ENCODE measurements at regions not wholly inside any gene's neighbourhood (a gene's known extent, or its start where the extent isn't known, plus 50 kb on each side); places are given as distances from the start of the nearest gene placed in this dataset.

- ATAC-seq (ENCODE audit: low read depth), result no peak
These were observed 195.5 kb upstream of the CTAGE1 start for GRCh38 chr18:22613058-22613690.

GRCh38 chr18:22613788-22614187 is 196.1 kb upstream of the CTAGE1 start:
- no peak for DNase-seq (ENCODE audit: low spot score in 2 of 2)

More at GRCh38 chr18:22613058-22613690, 195.5 kb upstream of the CTAGE1 start:
- Mint-ChIP-seq H3K36me3 (peaks cover 1% of the 10 kb centered on the region), H3K9me3 (peaks cover 5% of the 10 kb centered on the region), H3K27me3 (peaks cover 4% of the 10 kb centered on the region), H3K27ac (no peak overlapping the region), H3K4me1 (no peaks in the 10 kb centered on the region), H3K4me3 (no peak overlapping the region)
- no peak for DNase-seq (ENCODE audit: low spot score in 2 of 2)

DNA sequence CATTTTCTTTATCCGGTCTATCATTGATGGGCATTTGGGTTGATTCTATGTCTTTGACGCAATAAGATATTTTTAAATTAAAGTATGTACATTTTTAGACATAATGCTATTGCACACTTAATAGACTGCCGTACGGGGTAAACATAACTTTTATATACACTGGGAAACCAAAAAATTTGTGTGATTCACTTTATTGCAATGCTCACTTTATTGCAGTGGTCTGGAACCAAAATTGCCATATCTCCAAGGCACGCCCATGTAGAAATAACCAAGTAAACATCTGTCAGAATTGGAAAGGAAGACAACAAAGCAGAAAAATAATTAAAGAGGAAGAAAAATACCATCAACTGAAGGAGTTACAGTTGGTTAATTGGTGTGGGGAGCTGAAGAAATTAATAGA is 205.8 kb upstream of the CTAGE1 start:
- H3K27me3 Mint-ChIP-seq, result no peaks in the 10 kb centered on the region

More at GRCh38 chr18:22613788-22614187, 196.1 kb upstream of the CTAGE1 start:
- H3K27ac Mint-ChIP-seq, result no peak overlapping the region
- H3K36me3 Mint-ChIP-seq, result peaks cover 1% of the 10 kb centered on the region
- H3K27me3 Mint-ChIP-seq, result peaks cover 4% of the 10 kb centered on the region
- H3K4me3 Mint-ChIP-seq, result no peak overlapping the region
- peaks cover 5% of the 10 kb centered on the region for H3K9me3 Mint-ChIP-seq
- no peak for ATAC-seq (ENCODE audit: low read depth)
- H3K4me1 Mint-ChIP-seq, result no peaks in the 10 kb centered on the region

GRCh38 chr18:22624176-22624575 is 206.5 kb upstream of the CTAGE1 start:
- Mint-ChIP-seq H3K36me3 (no peaks in the 10 kb centered on the region), H3K9me3 (peaks cover 10% of the 10 kb centered on the region), H3K4me1 (no peaks in the 10 kb centered on the region), H3K27me3 (no peaks in the 10 kb centered on the region), H3K27ac (no peak overlapping the region), H3K4me3 (no peak overlapping the region)
- ATAC-seq (ENCODE audit: low read depth) (no peak), DNase-seq (ENCODE audit: low spot score in 2 of 2) (no peak)

More for the DNA sequence above, 205.8 kb upstream of the CTAGE1 start:
- no peak overlapping the region for H3K27ac Mint-ChIP-seq
- H3K4me1 Mint-ChIP-seq, result no peaks in the 10 kb centered on the region
- no peak for ATAC-seq (ENCODE audit: low read depth)
- no peak overlapping the region for H3K4me3 Mint-ChIP-seq
- H3K9me3 Mint-ChIP-seq, result peaks cover 10% of the 10 kb centered on the region
- no peak for DNase-seq (ENCODE audit: low spot score in 2 of 2)
- H3K36me3 Mint-ChIP-seq, result no peaks in the 10 kb centered on the region

GRCh38 chr18:22625406-22625805 is 207.7 kb upstream of the CTAGE1 start:
- no peak overlapping the region for H3K4me3 Mint-ChIP-seq
- H3K27ac Mint-ChIP-seq, result no peak overlapping the region
- ATAC-seq (ENCODE audit: low read depth) (no peak), DNase-seq (ENCODE audit: low spot score in 2 of 2) (no peak)
- H3K36me3 Mint-ChIP-seq, result no peaks in the 10 kb centered on the region
- H3K9me3 Mint-ChIP-seq, result peaks cover 12% of the 10 kb centered on the region
- no peaks in the 10 kb centered on the region for H3K4me1 Mint-ChIP-seq
- H3K27me3 Mint-ChIP-seq, result no peaks in the 10 kb centered on the region

DNA sequence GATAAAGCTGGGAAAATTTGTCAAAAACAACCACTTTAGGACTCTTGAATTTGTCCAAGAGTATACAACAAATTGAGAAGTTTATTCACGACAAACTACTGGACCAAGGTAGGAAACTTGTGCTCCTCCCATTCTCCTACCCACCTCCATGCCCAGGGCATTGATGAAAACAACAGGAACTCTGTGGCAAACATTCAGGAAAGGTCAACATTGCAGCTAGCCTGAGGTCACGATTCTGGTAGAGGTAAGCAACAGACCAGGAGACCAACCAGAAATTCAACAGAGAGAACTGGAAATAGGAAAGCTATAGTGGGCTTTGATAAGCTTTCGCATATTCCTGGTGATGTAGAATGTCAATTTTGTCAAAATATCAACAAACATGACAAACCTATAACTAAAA is 209.1 kb upstream of the CTAGE1 start:
- Mint-ChIP-seq H3K27ac (no peak overlapping the region), H3K9me3 (peaks cover 9% of the 10 kb centered on the region), H3K27me3 (no peaks in the 10 kb centered on the region), H3K36me3 (no peaks in the 10 kb centered on the region), H3K4me1 (no peaks in the 10 kb centered on the region), H3K4me3 (no peak overlapping the region)
- ATAC-seq (ENCODE audit: low read depth), result no peak
- no peak for DNase-seq (ENCODE audit: low spot score in 2 of 2)

DNA sequence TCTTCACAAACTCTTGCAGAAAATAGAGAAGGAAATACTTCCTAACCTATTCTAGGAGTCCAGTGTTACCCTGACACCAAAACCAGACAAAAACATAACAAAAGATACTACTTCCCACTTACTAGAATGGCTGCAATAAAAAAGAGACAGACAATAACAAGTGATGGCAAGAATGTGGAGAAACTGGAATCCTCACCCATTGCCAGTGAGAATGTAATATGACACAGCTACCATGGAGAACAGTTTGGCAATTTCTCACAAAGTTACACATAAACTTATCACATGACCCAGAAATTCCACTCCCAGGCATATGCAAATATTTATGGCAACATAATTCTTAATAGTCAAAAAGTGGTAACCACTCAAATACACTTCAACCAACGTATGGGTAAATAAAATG is 209.8 kb upstream of the CTAGE1 start:
- Mint-ChIP-seq H3K27ac (no peak overlapping the region), H3K27me3 (no peaks in the 10 kb centered on the region), H3K4me1 (no peaks in the 10 kb centered on the region), H3K4me3 (no peak overlapping the region), H3K9me3 (peaks cover 9% of the 10 kb centered on the region), H3K36me3 (no peaks in the 10 kb centered on the region)
- DNase-seq (ENCODE audit: low spot score in 2 of 2) (no peak), ATAC-seq (ENCODE audit: low read depth) (no peak)

DNA sequence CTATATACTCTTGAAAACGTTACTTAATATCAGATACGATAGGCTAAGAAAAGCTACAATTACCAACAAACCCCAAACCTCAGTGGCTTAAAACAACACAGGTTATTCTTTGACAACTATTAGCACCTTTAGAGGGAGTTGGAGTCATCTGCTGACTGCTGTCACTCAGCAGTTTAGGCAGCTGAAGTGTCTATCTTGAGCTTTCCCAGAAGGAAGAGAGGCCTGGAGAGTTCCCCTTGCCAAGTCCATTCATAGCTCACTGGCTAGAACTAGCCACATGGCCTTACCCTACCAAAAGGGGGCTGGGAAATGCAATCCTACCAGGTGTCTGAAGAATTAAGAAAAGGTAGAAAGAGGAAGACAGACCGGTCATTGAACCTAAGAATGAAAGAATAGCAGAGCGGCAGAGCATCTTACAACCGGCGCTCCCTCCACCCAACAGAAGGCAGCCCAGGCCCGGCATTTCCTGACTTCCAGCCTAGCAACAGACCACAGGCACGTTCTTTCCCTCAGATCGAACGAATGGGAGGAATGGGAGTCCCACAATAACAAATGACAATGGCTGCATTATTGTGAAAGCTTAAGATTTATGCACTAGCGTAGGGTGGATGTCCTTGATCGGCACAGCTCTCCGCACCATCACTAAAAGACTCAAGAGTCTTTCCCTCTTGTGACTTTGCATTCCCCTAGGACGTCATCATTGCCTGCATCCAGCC is 211.2 kb upstream of the CTAGE1 start:
- Mint-ChIP-seq H3K27me3 (no peaks in the 10 kb centered on the region), H3K4me3 (no peak overlapping the region), H3K27ac (no peak overlapping the region), H3K9me3 (peaks cover 9% of the 10 kb centered on the region), H3K36me3 (no peaks in the 10 kb centered on the region), H3K4me1 (no peaks in the 10 kb centered on the region)
- DNase-seq (ENCODE audit: low spot score in 2 of 2), result no peak
- no peak for ATAC-seq (ENCODE audit: low read depth)

DNA sequence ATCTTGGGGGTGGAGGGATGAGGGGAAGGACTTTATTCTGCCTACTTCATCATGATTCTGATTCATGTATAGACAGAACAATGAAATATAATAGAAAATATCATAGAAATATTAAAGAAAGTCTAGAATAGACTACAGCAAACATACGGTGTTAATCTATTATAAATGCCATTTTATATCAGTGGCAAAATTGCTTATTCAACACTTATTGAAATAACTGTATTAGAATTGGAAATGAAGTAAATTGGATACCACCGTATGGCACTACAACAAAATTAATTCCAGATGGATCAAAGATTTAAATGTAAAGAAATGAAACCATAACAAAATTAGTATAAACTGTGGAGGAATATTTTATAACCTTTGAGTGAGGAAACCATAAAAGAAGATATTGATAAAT is 213.3 kb upstream of the CTAGE1 start:
- H3K27me3 Mint-ChIP-seq, result peaks cover 1% of the 10 kb centered on the region
- DNase-seq (ENCODE audit: low spot score in 2 of 2), result no peak
- H3K27ac Mint-ChIP-seq, result no peak overlapping the region
- no peaks in the 10 kb centered on the region for H3K4me1 Mint-ChIP-seq
- H3K36me3 Mint-ChIP-seq, result peaks cover under 1% of the 10 kb centered on the region
- H3K9me3 Mint-ChIP-seq, result peaks cover 9% of the 10 kb centered on the region
- ATAC-seq (ENCODE audit: low read depth), result no peak
- H3K4me3 Mint-ChIP-seq, result no peak overlapping the region

GRCh38 chr18:22632191-22632590 is 214.5 kb upstream of the CTAGE1 start:
- no peak for DNase-seq (ENCODE audit: low spot score in 2 of 2)
- no peak for ATAC-seq (ENCODE audit: low read depth)
- Mint-ChIP-seq H3K36me3 (peaks cover 3% of the 10 kb centered on the region), H3K4me3 (no peak overlapping the region), H3K27me3 (peaks cover 1% of the 10 kb centered on the region), H3K27ac (no peak overlapping the region), H3K9me3 (peaks cover 11% of the 10 kb centered on the region), H3K4me1 (no peaks in the 10 kb centered on the region)

- peaks cover 11% of the 10 kb centered on the region for H3K9me3 Mint-ChIP-seq
- peaks cover 3% of the 10 kb centered on the region for H3K36me3 Mint-ChIP-seq
- no peaks in the 10 kb centered on the region for H3K4me1 Mint-ChIP-seq
- ATAC-seq (ENCODE audit: low read depth), result no peak
- peaks cover 1% of the 10 kb centered on the region for H3K27me3 Mint-ChIP-seq
- H3K4me3 Mint-ChIP-seq, result no peak overlapping the region
- H3K27ac Mint-ChIP-seq, result no peak overlapping the region
- DNase-seq (ENCODE audit: low spot score in 2 of 2), result no peak
These were observed 216.7 kb upstream of the CTAGE1 start for GRCh38 chr18:22634464-22634863.

DNA sequence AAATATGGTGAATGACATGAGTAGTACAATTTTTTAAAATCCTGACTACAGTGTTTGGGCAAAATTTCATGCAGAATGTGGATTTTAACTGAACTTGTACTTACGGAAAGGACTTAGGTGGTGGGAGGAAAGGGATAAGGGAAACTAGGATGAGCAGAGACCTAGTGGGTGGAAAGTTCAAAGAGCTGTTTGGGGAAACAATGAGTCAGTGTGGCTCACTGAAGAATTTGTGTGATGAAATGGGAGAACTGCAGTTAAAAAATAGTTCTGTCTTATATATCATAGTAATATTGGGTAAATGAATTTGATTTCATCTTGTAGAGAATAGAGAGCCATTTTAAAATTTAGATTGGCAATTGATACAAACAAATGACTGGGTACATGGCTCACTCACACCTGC is 220.1 kb upstream of the CTAGE1 start:
- peaks cover 3% of the 10 kb centered on the region for H3K36me3 Mint-ChIP-seq
- no peaks in the 10 kb centered on the region for H3K4me1 Mint-ChIP-seq
- ATAC-seq (ENCODE audit: low read depth) (no peak), DNase-seq (ENCODE audit: low spot score in 2 of 2) (no peak)
- peaks cover 9% of the 10 kb centered on the region for H3K9me3 Mint-ChIP-seq
- no peak overlapping the region for H3K4me3 Mint-ChIP-seq
- H3K27me3 Mint-ChIP-seq, result peaks cover 1% of the 10 kb centered on the region
- H3K27ac Mint-ChIP-seq, result no peak overlapping the region

- no peak overlapping the region for H3K4me3 Mint-ChIP-seq
- DNase-seq (ENCODE audit: low spot score in 2 of 2), result no peak
These were observed 221.3 kb upstream of the CTAGE1 start for GRCh38 chr18:22639026-22639463.

DNA sequence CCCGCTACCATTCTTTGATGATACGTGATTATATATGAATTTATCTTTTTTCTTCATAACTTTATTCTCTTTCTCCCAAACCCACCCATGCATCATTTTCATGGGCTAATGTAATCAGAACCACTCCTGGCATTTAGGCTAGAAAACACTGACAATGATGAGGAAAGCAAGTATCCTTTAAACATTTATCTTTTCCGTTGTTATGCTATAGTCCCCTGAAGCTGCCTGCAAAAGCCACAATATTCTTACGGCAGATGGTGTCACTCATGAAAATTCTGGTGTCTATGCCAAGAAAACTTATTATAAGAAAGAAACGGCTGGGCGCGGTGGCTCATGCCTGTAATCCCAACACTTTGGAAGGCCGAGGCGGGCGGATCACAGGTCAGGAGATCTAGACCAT is 221.8 kb upstream of the CTAGE1 start:
- H3K4me1 Mint-ChIP-seq, result no peaks in the 10 kb centered on the region
- no peak overlapping the region for H3K27ac Mint-ChIP-seq
- no peak for ATAC-seq (ENCODE audit: low read depth)
- peaks cover 3% of the 10 kb centered on the region for H3K36me3 Mint-ChIP-seq
- H3K9me3 Mint-ChIP-seq, result peaks cover 9% of the 10 kb centered on the region
- no peaks in the 10 kb centered on the region for H3K27me3 Mint-ChIP-seq
- no peak for DNase-seq (ENCODE audit: low spot score in 2 of 2)
- no peak overlapping the region for H3K4me3 Mint-ChIP-seq

More at GRCh38 chr18:22639026-22639463, 221.3 kb upstream of the CTAGE1 start:
- Mint-ChIP-seq H3K27ac (no peak overlapping the region), H3K4me1 (no peaks in the 10 kb centered on the region), H3K36me3 (peaks cover 3% of the 10 kb centered on the region), H3K9me3 (peaks cover 9% of the 10 kb centered on the region), H3K27me3 (peaks cover 1% of the 10 kb centered on the region)
- ATAC-seq (ENCODE audit: low read depth), result no peak
